ENCODE measurements at regions not wholly inside any gene's neighbourhood (a gene's known extent, or its start where the extent isn't known, plus 50 kb on each side); places are given as distances from the start of the nearest gene placed in this dataset.

- no peak overlapping the region for H3K27ac ChIP-seq (ENCODE audit: low read depth in 2 of 2, low read length in 1 of 2)
- H3K4me3 ChIP-seq (ENCODE audit: low read depth in 2 of 2, low read length in 1 of 2), result no peak overlapping the region
- H3K9me2 ChIP-seq, result no peaks in the 10 kb centered on the region
- TF ChIP-seq RAD21 (IDR thresholded peaks at IDR 0.05; ENCODE audit: low read length) (no peak), USF1 (IDR thresholded peaks at IDR 0.05; ENCODE audit: borderline replicate concordance, low read depth) (no peak), USF2 (IDR thresholded peaks at IDR 0.05; ENCODE audit: borderline replicate concordance, low read depth, low read length) (no peak), NRF1 (IDR thresholded peaks at IDR 0.05; ENCODE audit: low read depth, low read length) (no peak), SIN3A (IDR thresholded peaks at IDR 0.05; ENCODE audit: borderline replicate concordance, low read depth, low read length) (no peak), GABPA (IDR thresholded peaks at IDR 0.05; ENCODE audit: low read depth) (no peak), IRF3 (IDR thresholded peaks at IDR 0.05; ENCODE audit: low read depth, low read length) (no peak), RCOR1 (IDR thresholded peaks at IDR 0.05; ENCODE audit: low read length) (no peak), YY1 (IDR thresholded peaks at IDR 0.05; ENCODE audit: low read depth) (no peak), CHD2 (IDR thresholded peaks at IDR 0.05; ENCODE audit: low read length, partially characterized antibody) (no peak), NFIC (IDR thresholded peaks at IDR 0.05; ENCODE audit: borderline replicate concordance) (no peak), TAF1 (IDR thresholded peaks at IDR 0.05; ENCODE audit: borderline replicate concordance, low read depth, low read length) (no peak), JUND (IDR thresholded peaks at IDR 0.05) (no peak), ZBTB33 (IDR thresholded peaks at IDR 0.05; ENCODE audit: borderline replicate concordance, low read depth) (no peak), RXRA (IDR thresholded peaks at IDR 0.05; ENCODE audit: borderline replicate concordance, low read depth) (no peak), ELF1 (IDR thresholded peaks at IDR 0.05) (no peak), SMC3 (IDR thresholded peaks at IDR 0.05; ENCODE audit: low read depth, low read length) (no peak)
- ChIA-PET POLR2A (no interaction called here), CTCF (interaction anchor here (0.6 to 1.7 kb wide), 2 partner anchors 93 to 238 kb away, joined by 3 to 9 read pairs; partner anchors contain the start of gene EFNB1)
- H3K4me1 ChIP-seq (ENCODE audit: control insufficient read depth in 1 of 2, insufficient read depth in 2 of 2, low read depth in 1 of 2, low read length in 1 of 2), result peaks cover 0 to 28% of the 10 kb centered on the region in 2 experiments; a peak in 1 of 4 replicates
- no peaks in the 10 kb centered on the region for H3K79me2 ChIP-seq (ENCODE audit: insufficient read depth)
- no peaks in the 10 kb centered on the region for H3K27me3 ChIP-seq (ENCODE audit: insufficient read depth)
- H3K4me2 ChIP-seq, result no peak overlapping the region
- H3K9me3 ChIP-seq, result no peaks in the 10 kb centered on the region
- 51% methylated on average over 7 of the region's 7 CpGs for WGBS (ENCODE audit: low lambda C conversion rate)
- H4K20me1 ChIP-seq (ENCODE audit: insufficient read depth), result no peaks in the 10 kb centered on the region
- no peaks in the 10 kb centered on the region for H3F3A ChIP-seq (replicated peaks; ENCODE audit: insufficient read depth)
- no peak for DNase-seq
- H3K36me3 ChIP-seq (replicated peaks in 1 of 2; ENCODE audit: control insufficient read depth in 1 of 2, insufficient read depth in 2 of 2, low read length in 1 of 2), result no peaks in the 10 kb centered on the region
- no peak overlapping the region for H2AFZ ChIP-seq (ENCODE audit: low read depth)
- H3K9ac ChIP-seq, result no peak overlapping the region
These were observed 99.1 kb downstream of the PJA1 start for GRCh38 chrX:69066021-69066757.

Measured in SK-N-SH (cell line).